PC-3 (cell line): ENCODE measurements at regions not wholly inside any gene's neighbourhood (a gene's known extent, or its start where the extent isn't known, plus 50 kb on each side); places are given as distances from the start of the nearest gene placed in this dataset.

Experiments used
- ATAC-seq: fragments of 200-7000 bp; cut with Tn5 transposase; 2 replicates; pipeline ENCODE4 v1.9.1; 2020; ENCODE audit warnings: mild to moderate bottlenecking, moderate library complexity
- BruUV-seq: library from RNA; stranded (reverse); fragments of 400-500 nt; replicated peaks from 2 replicates; lab custom pipeline; 2021; lab: Mats Ljungman, UMichigan
- CTCF ChIA-PET: fragments of 300-600 bp; sonication (Branson Sonifier 250); formaldehyde crosslinking; loops from one replicate; lab custom pipeline; 2022; ENCODE audit warnings: antibody characterized with exemption; lab: Charles Lee
- POLR2A ChIA-PET: fragments of 300-600 bp; sonication (Branson Sonifier 250); formaldehyde crosslinking; loops from one replicate; lab custom pipeline; 2022; ENCODE audit warnings: antibody characterized with exemption; ENCODE audit not compliant: unreplicated experiment; lab: Charles Lee
- DNase-seq: peaks from one replicate; pipeline ENCODE4 v3.0.0-alpha.2; 2015
- H2AFZ ChIP-seq: fragments of 300-600 bp; sonication (generic); 2 replicates; pipeline ENCODE4 v1.6.0; 2016; ENCODE audit warnings: antibody characterized with exemption, low read length
- H3F3A ChIP-seq: fragments of 300-600 bp; sonication (generic); one replicate; pipeline ENCODE4 v1.6.0; 2017; ENCODE audit warnings: antibody characterized with exemption, low read length, control low read depth, mild to moderate bottlenecking; ENCODE audit not compliant: unreplicated experiment
- H3K27ac ChIP-seq: fragments of 300-600 bp; sonication (generic); 2 replicates; pipeline ENCODE4 v1.5.1; 2016; ENCODE audit warnings: mild to moderate bottlenecking, low read length
- H3K27me3 ChIP-seq: fragments of 300-600 bp; sonication (generic); 2 replicates; pipeline ENCODE4 v1.6.1; 2016; ENCODE audit warnings: low read length, mixed read lengths
- H3K36me3 ChIP-seq: fragments of 300-600 bp; sonication (generic); 2 replicates; pipeline ENCODE4 v1.6.1; 2016; ENCODE audit warnings: low read depth, mixed run types, low read length, mixed read lengths
- H3K4me1 ChIP-seq: fragments of 300-600 bp; sonication (generic); 2 replicates; pipeline ENCODE4 v1.5.1; 2016; ENCODE audit warnings: low read length; ENCODE audit not compliant: insufficient read depth
- H3K4me2 ChIP-seq: fragments of 300-600 bp; sonication (generic); 2 replicates; pipeline ENCODE4 v1.6.0; 2016; ENCODE audit warnings: low read length
- H3K4me3 ChIP-seq: fragments of 300-600 bp; sonication (generic); 2 replicates; pipeline ENCODE4 v1.5.1; 2016; ENCODE audit warnings: mild to moderate bottlenecking, low read length, mixed read lengths
- H3K79me2 ChIP-seq: fragments of 300-600 bp; sonication (generic); 2 replicates; pipeline ENCODE4 v1.6.1; 2017; ENCODE audit warnings: low read length, mixed read lengths
- H3K9ac ChIP-seq: fragments of 300-600 bp; sonication (generic); 2 replicates; pipeline ENCODE4 v1.6.0; 2016; ENCODE audit warnings: mild to moderate bottlenecking, low read length
- H3K9me2 ChIP-seq: fragments of 300-600 bp; sonication (generic); replicated peaks from 2 replicates; pipeline ENCODE4 v1.6.1; 2016; ENCODE audit warnings: mixed run types, low read length, mixed read lengths
- H3K9me3 ChIP-seq: fragments of 300-600 bp; sonication (generic); 2 replicates; pipeline ENCODE4 v1.6.1; 2016; ENCODE audit warnings: low read length, mixed read lengths
- H4K20me1 ChIP-seq: fragments of 300-600 bp; sonication (generic); 2 replicates; pipeline ENCODE4 v1.6.1; 2016; ENCODE audit warnings: low read length, mixed read lengths
- EZH2 ChIP-seq: fragments of 300-600 bp; sonication (generic); IDR thresholded peaks from one replicate; pipeline ENCODE4 v1.6.1; 2017; ENCODE audit warnings: antibody characterized with exemption, mild to moderate bottlenecking, low read length; ENCODE audit not compliant: unreplicated experiment
- EZH2phosphoT487 ChIP-seq: fragments of 300-600 bp; sonication (generic); IDR thresholded peaks from 2 replicates; pipeline ENCODE4 v1.6.1; 2018; ENCODE audit warnings: mild to moderate bottlenecking, antibody characterized with exemption, low read length, borderline replicate concordance
- intact Hi-C: fragments of 100-400 bp; cut with micrococcal nuclease; formaldehyde crosslinking; loops from 2 replicates; pipeline ENCODE4 v1.9.0; 2023
- TF ChIP-seq, protein P1 (sequence below): fragments of 300-600 bp; sonication (generic); conservative IDR thresholded peaks from 2 replicates; pipeline ENCODE4 v1.5.1; 2017; ENCODE audit warnings: antibody characterized with exemption, low read depth, mild to moderate bottlenecking, low read length

DNA sequence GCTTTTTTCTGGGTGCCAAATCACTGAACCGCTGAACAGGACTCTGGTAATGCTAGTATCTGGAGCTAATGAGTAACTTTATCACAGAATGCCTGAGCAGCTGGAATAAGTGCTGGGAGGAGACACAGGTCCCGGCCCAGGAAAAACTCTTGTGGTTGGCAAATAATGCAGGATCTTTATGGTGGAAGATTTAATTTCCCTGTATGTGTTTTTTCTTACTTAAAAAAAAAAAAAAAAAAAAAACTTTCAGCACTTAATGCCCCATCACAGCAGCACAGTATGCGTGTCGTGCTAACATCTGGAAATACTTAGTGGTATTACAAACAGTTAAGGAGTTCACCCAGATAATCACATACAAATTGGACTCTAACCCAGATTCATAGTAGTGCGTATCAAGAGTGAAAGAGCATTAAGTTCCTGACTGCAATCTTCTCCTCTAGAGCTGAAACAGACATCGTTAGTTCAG is 220.7 kb downstream of the TOMM20 start:
- H3K79me2 ChIP-seq, result no peaks in the 10 kb centered on the region
- ChIA-PET POLR2A (no interaction called here), CTCF (no interaction called here)
- ATAC-seq (no peak), DNase-seq (no peak)
- no peak overlapping the region for H3K4me2 ChIP-seq
- H3K36me3 ChIP-seq, result no peaks in the 10 kb centered on the region
- no peaks in the 10 kb centered on the region for H3F3A ChIP-seq
- TF ChIP-seq, protein P1, sequence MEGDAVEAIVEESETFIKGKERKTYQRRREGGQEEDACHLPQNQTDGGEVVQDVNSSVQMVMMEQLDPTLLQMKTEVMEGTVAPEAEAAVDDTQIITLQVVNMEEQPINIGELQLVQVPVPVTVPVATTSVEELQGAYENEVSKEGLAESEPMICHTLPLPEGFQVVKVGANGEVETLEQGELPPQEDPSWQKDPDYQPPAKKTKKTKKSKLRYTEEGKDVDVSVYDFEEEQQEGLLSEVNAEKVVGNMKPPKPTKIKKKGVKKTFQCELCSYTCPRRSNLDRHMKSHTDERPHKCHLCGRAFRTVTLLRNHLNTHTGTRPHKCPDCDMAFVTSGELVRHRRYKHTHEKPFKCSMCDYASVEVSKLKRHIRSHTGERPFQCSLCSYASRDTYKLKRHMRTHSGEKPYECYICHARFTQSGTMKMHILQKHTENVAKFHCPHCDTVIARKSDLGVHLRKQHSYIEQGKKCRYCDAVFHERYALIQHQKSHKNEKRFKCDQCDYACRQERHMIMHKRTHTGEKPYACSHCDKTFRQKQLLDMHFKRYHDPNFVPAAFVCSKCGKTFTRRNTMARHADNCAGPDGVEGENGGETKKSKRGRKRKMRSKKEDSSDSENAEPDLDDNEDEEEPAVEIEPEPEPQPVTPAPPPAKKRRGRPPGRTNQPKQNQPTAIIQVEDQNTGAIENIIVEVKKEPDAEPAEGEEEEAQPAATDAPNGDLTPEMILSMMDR, result no peak
- no peak for TF ChIP-seq EZH2phosphoT487
- no peak for TF ChIP-seq EZH2
- no peaks in the 10 kb centered on the region for H3K9me2 ChIP-seq
- intact Hi-C loops, result no loop called here
- H3K27me3 ChIP-seq, result no peaks in the 10 kb centered on the region
- H2AFZ ChIP-seq, result no peak overlapping the region
- H4K20me1 ChIP-seq, result no peaks in the 10 kb centered on the region
- H3K9me3 ChIP-seq, result no peaks in the 10 kb centered on the region
- H3K9ac ChIP-seq, result no peak overlapping the region
- no peak overlapping the region for H3K27ac ChIP-seq
- no TSS peak for BruUV-seq
- H3K4me3 ChIP-seq, result no peak overlapping the region
- no peaks in the 10 kb centered on the region for H3K4me1 ChIP-seq

GRCh38 chr1:234907208-234907939 is 221.3 kb downstream of the TOMM20 start:
- DNase-seq (no peak), ATAC-seq (no peak)
- Histone ChIP-seq H3K9me2 (no peaks in the 10 kb centered on the region), H3K9ac (no peak overlapping the region), H3K4me1 (no peaks in the 10 kb centered on the region), H3K9me3 (no peaks in the 10 kb centered on the region), H4K20me1 (no peaks in the 10 kb centered on the region), H3K4me2 (no peak overlapping the region), H2AFZ (no peak overlapping the region), H3K27me3 (no peaks in the 10 kb centered on the region), H3K4me3 (no peak overlapping the region), H3K79me2 (no peaks in the 10 kb centered on the region), H3K27ac (no peak overlapping the region), H3F3A (no peaks in the 10 kb centered on the region), H3K36me3 (no peaks in the 10 kb centered on the region)
- ChIA-PET POLR2A (no interaction called here), CTCF (no interaction called here)
- BruUV-seq, result no TSS peak
- TF ChIP-seq, protein P1, result no peak
- intact Hi-C loops, result no loop called here

- no peak for ATAC-seq
- no peaks in the 10 kb centered on the region for H3K27me3 ChIP-seq
- no peak overlapping the region for H3K27ac ChIP-seq
- peaks cover 2% of the 10 kb centered on the region; the same call in 1 of the 2 replicates for H3K4me1 ChIP-seq
- CTCF ChIA-PET, result no interaction called here
- H3K9ac ChIP-seq, result no peak overlapping the region
- H2AFZ ChIP-seq, result no peak overlapping the region
- no peak overlapping the region for H3K4me2 ChIP-seq
- DNase-seq, result no peak
- intact Hi-C loops, result no loop called here
- no TSS peak for BruUV-seq
- no peaks in the 10 kb centered on the region for H3F3A ChIP-seq
- H3K79me2 ChIP-seq, result no peaks in the 10 kb centered on the region
- no peaks in the 10 kb centered on the region for H3K9me3 ChIP-seq
- POLR2A ChIA-PET, result no interaction called here
- no peaks in the 10 kb centered on the region for H3K9me2 ChIP-seq
- no peaks in the 10 kb centered on the region for H4K20me1 ChIP-seq
- no peaks in the 10 kb centered on the region for H3K36me3 ChIP-seq
- no peak for TF ChIP-seq EZH2phosphoT487
- no peak for TF ChIP-seq EZH2
- TF ChIP-seq, protein P1, result no peak
- no peak overlapping the region for H3K4me3 ChIP-seq
Measured at GRCh38 chr1:234906654-234907053, 222.0 kb downstream of the TOMM20 start.
